Keratinocyte (primary cell): ENCODE measurements at regions not wholly inside any gene's neighbourhood (a gene's known extent, or its start where the extent isn't known, plus 50 kb on each side); places are given as distances from the start of the nearest gene placed in this dataset.

Experiments
- DNase-seq: peaks from one replicate; pipeline ENCODE4 v3.0.0-alpha.2; 2011; ENCODE audit warnings: low read depth, missing footprints, low spot score
- FAIRE-seq: peaks from 2 replicates; lab custom pipeline; 2011; peaks lifted over from hg19 to GRCh38; lab: Jason Lieb, UNC
- H2AFZ ChIP-seq: 2 replicates; pipeline ENCODE4 v1.6.0; 2012; ENCODE audit warnings: low read length, control low read depth, inconsistent platforms; ENCODE audit not compliant: control insufficient read depth
- H3K27ac ChIP-seq: 2 replicates; pipeline ENCODE4 v1.5.1; 2011; ENCODE audit warnings: low read length; ENCODE audit not compliant: control insufficient read depth, insufficient read depth
- H3K27me3 ChIP-seq: 3 replicates; pipeline ENCODE4 v1.6.0; 2011; ENCODE audit warnings: low read length; ENCODE audit not compliant: control insufficient read depth, insufficient read depth; ENCODE audit errors: extremely low read depth
- H3K36me3 ChIP-seq, 2 experiments: 2 replicates in 1 of 2; 3 replicates in 1 of 2; pipeline ENCODE4 v1.5.1; 2011; ENCODE audit warnings: low read length in 2 of 2, mild to moderate bottlenecking in 1 of 2; ENCODE audit not compliant: control insufficient read depth in 2 of 2, insufficient read depth in 2 of 2; ENCODE audit errors: extremely low read depth in 1 of 2
- H3K4me1 ChIP-seq: 3 replicates; pipeline ENCODE4 v1.5.1; 2011; ENCODE audit warnings: low read length; ENCODE audit not compliant: control insufficient read depth, insufficient read depth; ENCODE audit errors: extremely low read depth
- H3K4me2 ChIP-seq: 3 replicates; pipeline ENCODE4 v1.6.0; 2011; ENCODE audit warnings: low read depth, low read length; ENCODE audit not compliant: control insufficient read depth, insufficient read depth; ENCODE audit errors: extremely low read depth
- H3K4me3 ChIP-seq, 3 experiments: fragments of 200-600 bp in 1 of 3; sonication (generic) in 1 of 3; 2 replicates in 2 of 3; 3 replicates in 1 of 3; pipeline ENCODE4 v1.5.1; 2011 to 2016; ENCODE audit warnings: low read length in 3 of 3, mild to moderate bottlenecking in 3 of 3, control low read depth in 2 of 3, inconsistent platforms in 1 of 3, low read depth in 1 of 3, mixed read lengths in 1 of 3, mixed run types in 1 of 3, moderate library complexity in 1 of 3; ENCODE audit not compliant: control insufficient read depth in 2 of 3, insufficient read depth in 2 of 3; ENCODE audit errors: extremely low read depth in 1 of 3
- H3K79me2 ChIP-seq: 2 replicates; pipeline ENCODE4 v1.6.0; 2012; ENCODE audit warnings: low read length; ENCODE audit not compliant: control insufficient read depth, insufficient read depth
- H3K9ac ChIP-seq: 3 replicates; pipeline ENCODE4 v1.6.0; 2011; ENCODE audit warnings: low read length; ENCODE audit not compliant: control insufficient read depth, insufficient read depth; ENCODE audit errors: extremely low read depth
- H3K9me1 ChIP-seq: 3 replicates; pipeline ENCODE4 v1.6.0; 2011; ENCODE audit warnings: low read length; ENCODE audit not compliant: control insufficient read depth, insufficient read depth; ENCODE audit errors: extremely low read depth
- H3K9me3 ChIP-seq: 2 replicates; pipeline ENCODE4 v1.5.1; 2012; ENCODE audit warnings: low read depth, low read length; ENCODE audit not compliant: control insufficient read depth
- H4K20me1 ChIP-seq: 3 replicates; pipeline ENCODE4 v1.6.0; 2011; ENCODE audit warnings: low read length; ENCODE audit not compliant: control insufficient read depth, insufficient read depth; ENCODE audit errors: extremely low read depth
- CTCF ChIP-seq, 3 experiments: IDR thresholded peaks in 1 of 3; conservative IDR thresholded peaks in 1 of 3; optimal IDR thresholded peaks in 1 of 3; 2 replicates in 2 of 3; 3 replicates in 1 of 3; pipeline versions ENCODE3 to v1.5.1; 2011; ENCODE audit warnings: low read length in 3 of 3, mild to moderate bottlenecking in 3 of 3, moderate library complexity in 2 of 3, control low read depth in 1 of 3, inconsistent platforms in 1 of 3; ENCODE audit not compliant: insufficient read depth in 2 of 3; ENCODE audit errors: extremely low read depth in 1 of 3
- EZH2 ChIP-seq: IDR thresholded peaks from one replicate; pipeline ENCODE4 v1.6.1; 2012; ENCODE audit warnings: inconsistent platforms, mild to moderate bottlenecking, low read length, moderate library complexity
- dilution Hi-C: fragments of 300-500 bp; cut with MboI; formaldehyde crosslinking; loops from one replicate; pipeline ENCODE4 v1.7.0; 2020; ENCODE audit warnings: low sequenced_read_pairs; ENCODE audit not compliant: extremely low pct_ligation_motif_present

- dilution Hi-C loops: loop anchor here (25.0 kb wide), 1 partner anchor 305 kb away; no protein-coding TSS in a partner anchor
- no peaks in the 10 kb centered on the region for H3K36me3 ChIP-seq
- H2AFZ ChIP-seq: peak overlapping the region; percentile 0
Measured at GRCh38 chr6:169832247-169832948, 81.0 kb downstream of the ERMARD start.

GRCh38 chr6:169831450-169832246 is 80.2 kb downstream of the ERMARD start:
- H4K20me1 ChIP-seq: no peaks in the 10 kb centered on the region
- no peaks in the 10 kb centered on the region for H3K27me3 ChIP-seq
- dilution Hi-C loops: loop anchor here (25.0 kb wide), 1 partner anchor 306 kb away; no protein-coding TSS in a partner anchor
- no peak for DNase-seq
- H3K9ac ChIP-seq: no peak overlapping the region
- H3K36me3 ChIP-seq: no peaks in the 10 kb centered on the region
- H3K9me3 ChIP-seq: no peaks in the 10 kb centered on the region
- no peaks in the 10 kb centered on the region for H3K79me2 ChIP-seq
- H3K27ac ChIP-seq: no peak overlapping the region
- H3K4me2 ChIP-seq: peak overlapping the region; percentile 29
- H3K9me1 ChIP-seq: no peaks in the 10 kb centered on the region
- peaks cover 24% of the 10 kb centered on the region for H3K4me1 ChIP-seq
- H3K4me3 ChIP-seq: peak overlapping the region in 1 of 3 experiments; percentile 7
- FAIRE-seq: peak; percentile 83
- peak overlapping the region; percentile 3 for H2AFZ ChIP-seq
- TF ChIP-seq EZH2: no peak
- peak; percentile 94 to 99 (median 95) for TF ChIP-seq CTCF (optimal IDR thresholded peaks at IDR 0.05 in 1 of 3, IDR thresholded peaks at IDR 0.05 in 1 of 3, conservative IDR thresholded peaks at IDR 0.05 in 1 of 3; ENCODE audit: extremely low read depth in 1 of 3, insufficient read depth in 2 of 3, low read length in 3 of 3)

More at GRCh38 chr6:169832247-169832948, 81.0 kb downstream of the ERMARD start:
- peak; percentile 57 for FAIRE-seq
- Histone ChIP-seq H3K27me3 (no peaks in the 10 kb centered on the region), H3K9me3 (no peaks in the 10 kb centered on the region), H4K20me1 (no peaks in the 10 kb centered on the region), H3K9me1 (no peaks in the 10 kb centered on the region), H3K9ac (no peak overlapping the region), H3K4me3 (no peak overlapping the region), H3K4me2 (peak overlapping the region; percentile 29), H3K27ac (peak overlapping the region; percentile 0), H3K4me1 (peaks cover 24% of the 10 kb centered on the region), H3K79me2 (no peaks in the 10 kb centered on the region)
- no peak for DNase-seq
- TF ChIP-seq CTCF (optimal IDR thresholded peaks at IDR 0.05 in 1 of 3, IDR thresholded peaks at IDR 0.05 in 1 of 3, conservative IDR thresholded peaks at IDR 0.05 in 1 of 3; ENCODE audit: extremely low read depth in 1 of 3, insufficient read depth in 2 of 3, low read length in 3 of 3) (no peak), EZH2 (no peak)
